Neural crest cell (in vitro differentiated cells): ENCODE measurements at regions not wholly inside any gene's neighbourhood (a gene's known extent, or its start where the extent isn't known, plus 50 kb on each side); places are given as distances from the start of the nearest gene placed in this dataset.
"Not testable (repeated sequence)": the region's sequence is repeated elsewhere in the genome, so short reads cannot be mapped to it uniquely, and the experiment has no call there.

Experiments used
- DNase-seq: peaks from one replicate; pipeline ENCODE4 v3.0.0; 2021; ENCODE audit warnings: low read depth, mixed read lengths, low spot score
- H3K27ac Mint-ChIP-seq: one replicate; pipeline ENCODE4 v1.8.0; 2021; ENCODE audit warnings: mild to moderate bottlenecking, mixed read lengths; ENCODE audit not compliant: unreplicated experiment
- H3K27me3 Mint-ChIP-seq: 2 replicates; pipeline ENCODE4 v1.8.0; 2021; ENCODE audit warnings: low read depth, mild to moderate bottlenecking, mixed read lengths
- H3K36me3 Mint-ChIP-seq: 2 replicates; pipeline ENCODE4 v1.8.0; 2021; ENCODE audit warnings: low read depth, mild to moderate bottlenecking, mixed read lengths
- H3K4me1 Mint-ChIP-seq: 2 replicates; pipeline ENCODE4 v1.8.0; 2021; ENCODE audit warnings: mixed read lengths
- H3K4me3 Mint-ChIP-seq: one replicate; pipeline ENCODE4 v1.8.0; 2021; ENCODE audit warnings: mild to moderate bottlenecking, mixed read lengths
- H3K9me3 Mint-ChIP-seq: 2 replicates; pipeline ENCODE4 v1.8.0; 2021; ENCODE audit warnings: mixed read lengths
- CTCF ChIP-seq: fragments of 200-600 bp; sonication (generic); conservative IDR thresholded peaks from 2 replicates; pipeline ENCODE4 v1.5.0; 2021; ENCODE audit warnings: antibody characterized with exemption, mild to moderate bottlenecking

- H3K9me3 Mint-ChIP-seq: no peaks in the 10 kb centered on the region
Observed at GRCh38 chr3:67239353-67239752, 241.2 kb downstream of the KBTBD8 start.

GRCh38 chr3:67241084-67241483 is 243.0 kb downstream of the KBTBD8 start:
- TF ChIP-seq CTCF: no peak
- H3K27me3 Mint-ChIP-seq: peaks cover 4% of the 10 kb centered on the region
- no peak for DNase-seq
- no peaks in the 10 kb centered on the region for H3K9me3 Mint-ChIP-seq
- no peak overlapping the region for H3K27ac Mint-ChIP-seq
- no peaks in the 10 kb centered on the region for H3K4me1 Mint-ChIP-seq
- no peaks in the 10 kb centered on the region for H3K36me3 Mint-ChIP-seq
- H3K4me3 Mint-ChIP-seq: no peak overlapping the region

More at GRCh38 chr3:67239353-67239752, 241.2 kb downstream of the KBTBD8 start:
- Mint-ChIP-seq H3K36me3 (no peaks in the 10 kb centered on the region), H3K4me1 (no peaks in the 10 kb centered on the region), H3K4me3 (no peak overlapping the region), H3K27ac (no peak overlapping the region), H3K27me3 (peaks cover 4% of the 10 kb centered on the region)
- TF ChIP-seq CTCF: no peak
- no peak for DNase-seq

- no peaks in the 10 kb centered on the region for H3K4me1 Mint-ChIP-seq
- no peaks in the 10 kb centered on the region for H3K9me3 Mint-ChIP-seq
- no peak overlapping the region for H3K27ac Mint-ChIP-seq
- TF ChIP-seq CTCF: no peak
- peaks cover 4% of the 10 kb centered on the region for H3K27me3 Mint-ChIP-seq
- H3K36me3 Mint-ChIP-seq: no peaks in the 10 kb centered on the region
- H3K4me3 Mint-ChIP-seq: no peak overlapping the region
- DNase-seq: no peak
Observed at GRCh38 chr3:67244130-67244529, 246.0 kb downstream of the KBTBD8 start.

- Mint-ChIP-seq H3K4me3 (no peak overlapping the region), H3K4me1 (no peaks in the 10 kb centered on the region), H3K36me3 (no peaks in the 10 kb centered on the region), H3K27ac (no peak overlapping the region), H3K27me3 (peaks cover 4% of the 10 kb centered on the region), H3K9me3 (no peaks in the 10 kb centered on the region)
- TF ChIP-seq CTCF: no peak
- DNase-seq: no peak
Observed at GRCh38 chr3:67245545-67245944, 247.4 kb downstream of the KBTBD8 start.

GRCh38 chr3:67248726-67249125 is 250.6 kb downstream of the KBTBD8 start:
- Mint-ChIP-seq H3K4me1 (no peaks in the 10 kb centered on the region), H3K4me3 (no peak overlapping the region), H3K27ac (no peak overlapping the region), H3K27me3 (no peaks in the 10 kb centered on the region), H3K9me3 (peaks cover 10% of the 10 kb centered on the region), H3K36me3 (peaks cover 7% of the 10 kb centered on the region)
- no peak for DNase-seq
- no peak for TF ChIP-seq CTCF

- H3K27me3 Mint-ChIP-seq, H3K4me1 Mint-ChIP-seq, DNase-seq, H3K36me3 Mint-ChIP-seq, H3K27ac Mint-ChIP-seq, H3K4me3 Mint-ChIP-seq: not testable (repeated sequence)
- peaks cover 22% of the 10 kb centered on the region for H3K9me3 Mint-ChIP-seq
Observed at GRCh38 chr3:67252906-67253305, 254.8 kb downstream of the KBTBD8 start.
